Liver (tissue), 8 donors: ENCODE measurements at regions not wholly inside any gene's neighbourhood (a gene's known extent, or its start where the extent isn't known, plus 50 kb on each side); places are given as distances from the start of the nearest gene placed in this dataset.

ENCODE experiments used
- DNase-seq: peaks from one replicate; pipeline ENCODE4 v3.0.0-alpha.2; 2017; ENCODE audit warnings: low spot score
- H3K27ac ChIP-seq, 2 donors: one replicate each; pipeline ENCODE4 v1.7.0; 2013; ENCODE audit warnings: inconsistent platforms in 2 of 2, low read length in 2 of 2, control low read depth in 1 of 2, low read depth in 1 of 2, mild to moderate bottlenecking in 1 of 2
- H3K27me3 ChIP-seq, 4 donors: one replicate each; pipeline versions ENCODE4 v1.6.1 to v1.7.0; 2013; ENCODE audit warnings: low read length in 3 of 4, inconsistent platforms in 1 of 4, mild to moderate bottlenecking in 1 of 4, moderate library complexity in 1 of 4; ENCODE audit not compliant: control insufficient read depth in 4 of 4, insufficient read depth in 4 of 4
- H3K36me3 ChIP-seq, 4 donors: one replicate each; pipeline versions ENCODE4 v1.6.1 to v1.7.0; 2013; ENCODE audit warnings: low read length in 3 of 4, mild to moderate bottlenecking in 3 of 4, low read depth in 1 of 4, moderate library complexity in 1 of 4; ENCODE audit not compliant: control insufficient read depth in 4 of 4, insufficient read depth in 3 of 4
- H3K4me1 ChIP-seq, 4 donors: one replicate each; pipeline versions ENCODE4 v1.6.1 to v1.7.0; 2013; ENCODE audit warnings: low read length in 3 of 4, mild to moderate bottlenecking in 3 of 4, moderate library complexity in 1 of 4; ENCODE audit not compliant: control insufficient read depth in 4 of 4, insufficient read depth in 4 of 4
- H3K4me3 ChIP-seq, 3 donors: one replicate each; pipeline versions ENCODE4 v1.6.1 to v1.7.0; 2013; ENCODE audit warnings: low read length in 3 of 3, control low read depth in 1 of 3, low read depth in 1 of 3, mild to moderate bottlenecking in 1 of 3
- H3K9ac ChIP-seq, 2 donors: one replicate each; pipeline ENCODE4 v1.7.0; 2013; ENCODE audit warnings: low read length in 2 of 2, mild to moderate bottlenecking in 2 of 2, moderate library complexity in 2 of 2, control low read depth in 1 of 2, low read depth in 1 of 2
- H3K9me3 ChIP-seq, 4 donors: one replicate each; pipeline versions ENCODE4 v1.6.1 to v1.7.0; 2013; ENCODE audit warnings: low read length in 3 of 4; ENCODE audit not compliant: control insufficient read depth in 4 of 4
- ATF3 ChIP-seq: IDR thresholded peaks from 2 replicates; pipeline ENCODE4 v1.6.1; 2016; ENCODE audit warnings: antibody characterized with exemption
- EGR1 ChIP-seq, 2 donors: IDR thresholded peaks; 2 replicates each; pipeline ENCODE4 v1.6.1; 2016 to 2018; ENCODE audit warnings: antibody characterized with exemption in 2 of 2, low read depth in 2 of 2
- FOXA1 ChIP-seq: IDR thresholded peaks from 2 replicates; pipeline ENCODE4 v1.6.1; 2016; ENCODE audit warnings: antibody characterized with exemption
- HNF4A ChIP-seq, 2 donors: conservative IDR thresholded peaks; 2 replicates each; pipeline ENCODE4 v1.6.1; 2016; ENCODE audit warnings: antibody characterized with exemption in 2 of 2, mild to moderate bottlenecking in 2 of 2
- HNF4G ChIP-seq: IDR thresholded peaks from 2 replicates; pipeline ENCODE4 v1.6.1; 2016; ENCODE audit warnings: antibody characterized with exemption
- NR2F2 ChIP-seq: IDR thresholded peaks from 2 replicates; pipeline ENCODE4 v1.6.1; 2016; ENCODE audit warnings: antibody characterized with exemption
- REST ChIP-seq: IDR thresholded peaks from 2 replicates; pipeline ENCODE4 v1.6.1; 2016; ENCODE audit warnings: antibody characterized with exemption, mild to moderate bottlenecking
- RXRA ChIP-seq, 2 donors: IDR thresholded peaks; 2 replicates each; pipeline ENCODE4 v1.6.1; 2017 to 2018; ENCODE audit warnings: antibody characterized with exemption in 2 of 2, mild to moderate bottlenecking in 1 of 2
- SP1 ChIP-seq: IDR thresholded peaks from 2 replicates; pipeline ENCODE4 v1.6.1; 2018; ENCODE audit warnings: antibody characterized with exemption, mild to moderate bottlenecking
- TAF1 ChIP-seq: conservative IDR thresholded peaks from 2 replicates; pipeline ENCODE4 v1.6.1; 2016; ENCODE audit warnings: antibody characterized with exemption, mild to moderate bottlenecking
- ZBTB33 ChIP-seq: IDR thresholded peaks from 2 replicates; pipeline ENCODE4 v1.6.1; 2016; ENCODE audit warnings: antibody characterized with exemption
- WGBS: extraction: QIAGEN DNeasy Blood & Tissue Kit; methylation state at CpG from one replicate; pipeline ENCODE4 v1.1.7; 2013; 5-methylcytosine and 5-hydroxymethylcytosine counted together
- TF ChIP-seq, protein P1 (sequence below): fragments of 150-350 bp; IDR thresholded peaks from 2 replicates; pipeline ENCODE4 v1.5.1; 2017; ENCODE audit warnings: improper control_type of control experiment, low read depth, low read length; ENCODE audit not compliant: missing input control
- TF ChIP-seq, protein P2 (sequence below): IDR thresholded peaks from 2 replicates; pipeline ENCODE4 v1.6.1; 2016; ENCODE audit warnings: antibody characterized with exemption
- donor health status: healthy.
- donor health status: healthy.
- donor health status: healthy.
- donor health status: healthy.
- donor health status: healthy.

GRCh38 chr1:37288900-37289299 lies 185.5 kb upstream of the ZC3H12A start:
- Histone ChIP-seq H3K27ac (no peak overlapping the region), H3K4me3 (no peak overlapping the region), H3K9ac (no peak overlapping the region), H3K9me3 (peaks cover 0 to 2% (median 0%) of the 10 kb centered on the region in 4 donors), H3K4me1 (no peaks in the 10 kb centered on the region), H3K27me3 (peaks cover 0 to 3% (median 0%) of the 10 kb centered on the region in 4 donors), H3K36me3 (no peaks in the 10 kb centered on the region)
- no peak for DNase-seq
- no peak for TF ChIP-seq RXRA (IDR thresholded peaks at IDR 0.05)
- TF ChIP-seq EGR1 (IDR thresholded peaks at IDR 0.05; ENCODE audit: low read depth in 2 of 2): no peak
- no peak for TF ChIP-seq ATF3
- TF ChIP-seq TAF1: no peak
- TF ChIP-seq, protein P1, sequence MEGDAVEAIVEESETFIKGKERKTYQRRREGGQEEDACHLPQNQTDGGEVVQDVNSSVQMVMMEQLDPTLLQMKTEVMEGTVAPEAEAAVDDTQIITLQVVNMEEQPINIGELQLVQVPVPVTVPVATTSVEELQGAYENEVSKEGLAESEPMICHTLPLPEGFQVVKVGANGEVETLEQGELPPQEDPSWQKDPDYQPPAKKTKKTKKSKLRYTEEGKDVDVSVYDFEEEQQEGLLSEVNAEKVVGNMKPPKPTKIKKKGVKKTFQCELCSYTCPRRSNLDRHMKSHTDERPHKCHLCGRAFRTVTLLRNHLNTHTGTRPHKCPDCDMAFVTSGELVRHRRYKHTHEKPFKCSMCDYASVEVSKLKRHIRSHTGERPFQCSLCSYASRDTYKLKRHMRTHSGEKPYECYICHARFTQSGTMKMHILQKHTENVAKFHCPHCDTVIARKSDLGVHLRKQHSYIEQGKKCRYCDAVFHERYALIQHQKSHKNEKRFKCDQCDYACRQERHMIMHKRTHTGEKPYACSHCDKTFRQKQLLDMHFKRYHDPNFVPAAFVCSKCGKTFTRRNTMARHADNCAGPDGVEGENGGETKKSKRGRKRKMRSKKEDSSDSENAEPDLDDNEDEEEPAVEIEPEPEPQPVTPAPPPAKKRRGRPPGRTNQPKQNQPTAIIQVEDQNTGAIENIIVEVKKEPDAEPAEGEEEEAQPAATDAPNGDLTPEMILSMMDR: no peak
- TF ChIP-seq, protein P2, sequence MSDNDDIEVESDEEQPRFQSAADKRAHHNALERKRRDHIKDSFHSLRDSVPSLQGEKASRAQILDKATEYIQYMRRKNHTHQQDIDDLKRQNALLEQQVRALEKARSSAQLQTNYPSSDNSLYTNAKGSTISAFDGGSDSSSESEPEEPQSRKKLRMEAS: no peak
- TF ChIP-seq HNF4A (conservative IDR thresholded peaks at IDR 0.05): no peak
- 79% methylated on average over 3 of the region's 3 CpGs for WGBS

- WGBS: 55% methylated on average over 4 of the region's 4 CpGs
- Histone ChIP-seq H3K36me3 (no peaks in the 10 kb centered on the region), H3K27me3 (peaks cover 0 to 4% (median 3%) of the 10 kb centered on the region in 4 donors), H3K4me3 (no peak overlapping the region), H3K27ac (no peak overlapping the region), H3K9ac (no peak overlapping the region), H3K4me1 (no peaks in the 10 kb centered on the region), H3K9me3 (peaks cover 0 to 2% (median 0%) of the 10 kb centered on the region in 4 donors)
- TF ChIP-seq HNF4G (no peak), ZBTB33 (no peak), REST (no peak), SP1 (no peak), HNF4A (conservative IDR thresholded peaks at IDR 0.05) (no peak), FOXA1 (no peak), NR2F2 (no peak)
- no peak for DNase-seq
Measured at GRCh38 chr1:37290718-37291117, 183.7 kb upstream of the ZC3H12A start.
